Fibroblast of pulmonary artery (primary cell): ENCODE measurements at regions not wholly inside any gene's neighbourhood (a gene's known extent, or its start where the extent isn't known, plus 50 kb on each side); places are given as distances from the start of the nearest gene placed in this dataset.
"Not testable (repeated sequence)": the region's sequence is repeated elsewhere in the genome, so short reads cannot be mapped to it uniquely, and the experiment has no call there.

Experiments used
- DNase-seq: peaks from one replicate; pipeline ENCODE4 v3.0.0-alpha.2; 2010; ENCODE audit warnings: low read depth
- H3K4me3 ChIP-seq: replicated peaks from 2 replicates; pipeline ENCODE4 v1.5.1; 2011; ENCODE audit warnings: low read depth, mild to moderate bottlenecking, control low read depth, low read length, moderate library complexity
- CTCF ChIP-seq: IDR thresholded peaks from 2 replicates; pipeline ENCODE4 v1.5.1; 2011; ENCODE audit warnings: mild to moderate bottlenecking, control low read depth, low read length, inconsistent platforms; ENCODE audit errors: missing control alignments

GRCh38 chr6:15109338-15110090 lies 136.4 kb upstream of the JARID2 start:
- TF ChIP-seq CTCF: no peak
- DNase-seq: peak; percentile 16
- H3K4me3 ChIP-seq: no peak overlapping the region

- no peak for TF ChIP-seq CTCF
- peak; percentile 23 for DNase-seq
- H3K4me3 ChIP-seq: no peak overlapping the region
Measured at GRCh38 chr6:15110726-15111354, 135.0 kb upstream of the JARID2 start.

- DNase-seq: not testable (repeated sequence)
Measured at GRCh38 chr6:15111576-15111975, 134.3 kb upstream of the JARID2 start.

GRCh38 chr6:15113587-15113986 lies 132.3 kb upstream of the JARID2 start:
- no peak overlapping the region for H3K4me3 ChIP-seq
- no peak for DNase-seq
- TF ChIP-seq CTCF: no peak

More at GRCh38 chr6:15111576-15111975, 134.3 kb upstream of the JARID2 start:
- H3K4me3 ChIP-seq: not testable (repeated sequence)

GRCh38 chr6:15114061-15114460 lies 131.8 kb upstream of the JARID2 start:
- TF ChIP-seq CTCF: no peak
- no peak for DNase-seq
- no peak overlapping the region for H3K4me3 ChIP-seq

GRCh38 chr6:15116889-15117288 lies 129.0 kb upstream of the JARID2 start:
- DNase-seq: no peak
- H3K4me3 ChIP-seq: no peak overlapping the region
- TF ChIP-seq CTCF: no peak

- no peak for DNase-seq
- no peak for TF ChIP-seq CTCF
- no peak overlapping the region for H3K4me3 ChIP-seq
Measured at GRCh38 chr6:15121443-15121842, 124.4 kb upstream of the JARID2 start.
